HepG2 (cell line): ENCODE measurements at regions not wholly inside any gene's neighbourhood (a gene's known extent, or its start where the extent isn't known, plus 50 kb on each side); places are given as distances from the start of the nearest gene placed in this dataset.

ENCODE experiments used
- ATAC-seq: fragments of 200-7000 bp; cut with Tn5 transposase; 3 replicates; pipeline ENCODE4 v1.9.1; 2020; ENCODE audit warnings: mild to moderate bottlenecking, moderate library complexity
- BruUV-seq: library from RNA; stranded (reverse); fragments of 400-500 nt; replicated peaks from 2 replicates; lab custom pipeline; 2021; lab: Mats Ljungman, UMichigan
- CTCF ChIA-PET: fragments of 300-600 bp; formaldehyde crosslinking; extraction: SDS; loops from one replicate; lab custom pipeline; 2021; ENCODE audit warnings: low total read pairs, inconsistent platforms, low intra/inter-chr PET ratio; lab: Yijun Ruan, JAX
- POLR2A ChIA-PET: fragments of 350-600 bp; sonication (Branson Sonifier 250); formaldehyde crosslinking; loops from one replicate; lab custom pipeline; 2020; ENCODE audit warnings: antibody characterized with exemption, inconsistent platforms; lab: Yijun Ruan, JAX
- DNase-seq: peaks from one replicate; pipeline ENCODE4 v3.0.0-alpha.2; 2015; ENCODE audit warnings: low spot score
- FAIRE-seq: peaks from 3 replicates; lab custom pipeline; 2011; peaks lifted over from hg19 to GRCh38; lab: Jason Lieb, UNC
- H2AFZ ChIP-seq: one replicate; pipeline ENCODE4 v1.6.1; 2011; ENCODE audit warnings: low read length, inconsistent platforms
- H3K27ac ChIP-seq: fragments of 300-600 bp; 3 replicates; pipeline ENCODE4 v1.8.0; 2011; ENCODE audit warnings: mixed run types, mild to moderate bottlenecking, mixed read lengths, low read length, inconsistent platforms; ENCODE audit not compliant: insufficient read depth; ENCODE audit errors: extremely low read length
- H3K27me3 ChIP-seq, 2 experiments: fragments of 200-600 bp in 1 of 2; 2 replicates in 1 of 2; 3 replicates in 1 of 2; pipeline versions ENCODE4 v1.6.0 to v1.8.0; 2011; ENCODE audit warnings: low read length in 2 of 2, mild to moderate bottlenecking in 2 of 2, moderate library complexity in 2 of 2, inconsistent platforms in 1 of 2; ENCODE audit not compliant: insufficient read depth in 2 of 2, control insufficient read depth in 1 of 2
- H3K36me3 ChIP-seq, 2 experiments: fragments of 200-600 bp in 1 of 2; replicated peaks in 1 of 2; 2 replicates in 1 of 2; 3 replicates in 1 of 2; pipeline versions ENCODE4 v1.5.1 to v1.8.0; 2011; ENCODE audit warnings: low read length in 2 of 2, inconsistent platforms in 1 of 2; ENCODE audit not compliant: insufficient read depth in 2 of 2, control insufficient read depth in 1 of 2
- H3K4me1 ChIP-seq: 2 replicates; pipeline ENCODE4 v1.5.1; 2012; ENCODE audit warnings: low read length, inconsistent platforms; ENCODE audit not compliant: insufficient read depth
- H3K4me2 ChIP-seq: 2 replicates; pipeline ENCODE4 v1.6.0; 2011; ENCODE audit warnings: low read depth, low read length, inconsistent platforms
- H3K4me3 ChIP-seq, 3 experiments: fragments of 200-600 bp in 1 of 3; sonication (generic), shearing (Covaris generic) in 1 of 3; replicated peaks in 1 of 3; 2 replicates each; pipeline ENCODE4 v1.5.1; 2011 to 2016; ENCODE audit warnings: low read length in 3 of 3, inconsistent platforms in 2 of 3, low read depth in 2 of 3, mild to moderate bottlenecking in 2 of 3, control low read depth in 1 of 3, mixed read lengths in 1 of 3; ENCODE audit not compliant: insufficient read depth in 1 of 3
- H3K79me2 ChIP-seq: one replicate; pipeline ENCODE4 v1.6.1; 2011; ENCODE audit warnings: low read length, inconsistent platforms; ENCODE audit not compliant: insufficient read depth
- H3K9ac ChIP-seq: 2 replicates; pipeline ENCODE4 v1.6.0; 2011; ENCODE audit warnings: mild to moderate bottlenecking, low read depth, low read length, inconsistent platforms; ENCODE audit not compliant: insufficient read depth
- H3K9me3 ChIP-seq: 2 replicates; pipeline ENCODE4 v1.5.1; 2012; ENCODE audit warnings: mild to moderate bottlenecking, low read length
- H4K20me1 ChIP-seq: 2 replicates; pipeline ENCODE4 v1.6.0; 2011; ENCODE audit warnings: inconsistent platforms, mild to moderate bottlenecking, low read length, moderate library complexity; ENCODE audit not compliant: insufficient read depth
- ESRRA ChIP-seq: sonication (generic); formaldehyde crosslinking; IDR thresholded peaks from 2 replicates; pipeline ENCODE4 v1.5.1; 2020; ENCODE audit warnings: mild to moderate bottlenecking, low read depth, missing genetic modification reagents
- GABPB1 ChIP-seq: IDR thresholded peaks from 2 replicates; pipeline ENCODE4 v1.6.1; 2016; ENCODE audit warnings: mild to moderate bottlenecking, missing genetic modification reagents, moderate library complexity, missing compliant biosample characterization
- IKZF4 ChIP-seq: sonication (generic); formaldehyde crosslinking; IDR thresholded peaks from 2 replicates; pipeline ENCODE4 v1.5.1; 2020; ENCODE audit warnings: borderline replicate concordance, mild to moderate bottlenecking, low read depth, missing genetic modification reagents; ENCODE audit errors: not compliant biosample characterization
- ISX ChIP-seq: sonication (generic); formaldehyde crosslinking; conservative IDR thresholded peaks from 2 replicates; pipeline ENCODE4 v1.5.0; 2020; ENCODE audit warnings: missing genetic modification reagents
- JUND ChIP-seq: sonication (generic); formaldehyde crosslinking; IDR thresholded peaks from 2 replicates; pipeline ENCODE4 v1.8.0; 2022; ENCODE audit warnings: mild to moderate bottlenecking, missing genetic modification reagents
- MAF1 ChIP-seq: sonication (generic); formaldehyde crosslinking; IDR thresholded peaks from 2 replicates; pipeline ENCODE4 v1.5.0; 2020; ENCODE audit warnings: missing genetic modification reagents, borderline replicate concordance
- MAFG ChIP-seq: sonication (generic); formaldehyde crosslinking; IDR thresholded peaks from 2 replicates; pipeline ENCODE4 v1.5.1; 2020; ENCODE audit warnings: mild to moderate bottlenecking, missing genetic modification reagents
- MTF2 ChIP-seq: sonication (generic); formaldehyde crosslinking; IDR thresholded peaks from 2 replicates; pipeline ENCODE4 v1.5.0; 2020; ENCODE audit warnings: missing genetic modification reagents, borderline replicate concordance
- NBN ChIP-seq: fragments of 450-650 bp; conservative IDR thresholded peaks from 2 replicates; pipeline ENCODE4 v1.6.1; 2017
- NFIC ChIP-seq: IDR thresholded peaks from 2 replicates; pipeline ENCODE4 v1.6.1; 2012; ENCODE audit warnings: mild to moderate bottlenecking, low read length, inconsistent platforms
- SNAPC2 ChIP-seq: sonication (generic); formaldehyde crosslinking; IDR thresholded peaks from 2 replicates; pipeline ENCODE4 v1.8.1; 2022; ENCODE audit warnings: mild to moderate bottlenecking, missing genetic modification reagents
- SNAPC4 ChIP-seq: sonication (generic); formaldehyde crosslinking; IDR thresholded peaks from 2 replicates; pipeline ENCODE4 v1.4.0; 2020; ENCODE audit warnings: mild to moderate bottlenecking, missing genetic modification reagents
- TOPORS ChIP-seq: sonication (generic); formaldehyde crosslinking; IDR thresholded peaks from 2 replicates; pipeline ENCODE4 v1.8.0; 2023; ENCODE audit warnings: mild to moderate bottlenecking, missing genetic modification reagents
- ZNF180 ChIP-seq: sonication (generic); formaldehyde crosslinking; IDR thresholded peaks from 2 replicates; pipeline ENCODE4 v1.4.0; 2020; ENCODE audit warnings: low read depth, missing genetic modification reagents, borderline replicate concordance
- ZNF225 ChIP-seq: sonication (generic); formaldehyde crosslinking; IDR thresholded peaks from 2 replicates; pipeline ENCODE4 v1.4.0; 2020; ENCODE audit warnings: mild to moderate bottlenecking, missing genetic modification reagents
- ZNF639 ChIP-seq: conservative IDR thresholded peaks from 2 replicates; pipeline ENCODE4 v1.6.1; 2018; ENCODE audit warnings: missing genetic modification reagents
- WGBS: methylation state at CpG from one replicate; pipeline ENCODE4 v1.1.6; 2017; ENCODE audit warnings: low lambda C conversion rate; 5-methylcytosine and 5-hydroxymethylcytosine counted together
- in situ Hi-C: cut with HindIII; loops from 2 replicates; pipeline ENCODE4 v1.10.0; 2017; ENCODE audit warnings: low pct_unique_long_range_greater_than_20kb; ENCODE audit not compliant: extremely low pct_ligation_motif_present
- intact Hi-C: fragments of 100-400 bp; cut with micrococcal nuclease; formaldehyde crosslinking; loops from one replicate; pipeline ENCODE4 v1.10.0; 2022; ENCODE audit not compliant: unreplicated experiment

- H3K9me3 ChIP-seq: peaks cover 2% of the 10 kb centered on the region; the same call in 1 of the 2 replicates
- H3K4me1 ChIP-seq: no peaks in the 10 kb centered on the region
- no peak overlapping the region for H3K27ac ChIP-seq
- no peak overlapping the region for H3K4me2 ChIP-seq
- H3K27me3 ChIP-seq: peaks cover 9 to 71% of the 10 kb centered on the region in 2 experiments
- no peak for ATAC-seq
- no peaks in the 10 kb centered on the region for H3K79me2 ChIP-seq
- no peaks in the 10 kb centered on the region for H4K20me1 ChIP-seq
- no peaks in the 10 kb centered on the region for H3K36me3 ChIP-seq
- in situ Hi-C loops (no loop called here), intact Hi-C loops (no loop called here)
- no peak overlapping the region for H3K4me3 ChIP-seq
- TF ChIP-seq ZNF225: no peak
- no peak for TF ChIP-seq NFIC
- TF ChIP-seq MAF1 (CRISPR knock-in tag): no peak
- TF ChIP-seq ESRRA: no peak
- no peak for TF ChIP-seq MTF2 (CRISPR knock-in tag)
- TF ChIP-seq GABPB1: no peak
- no peak for TF ChIP-seq SNAPC4 (CRISPR knock-in tag)
- no peak for TF ChIP-seq IKZF4 (CRISPR knock-in tag)
- no peak for TF ChIP-seq JUND (CRISPR knock-in tag)
- TF ChIP-seq TOPORS (CRISPR knock-in tag): no peak
- TF ChIP-seq ZNF180 (CRISPR knock-in tag): no peak
- no peak for TF ChIP-seq NBN
- TF ChIP-seq ISX (CRISPR knock-in tag): no peak
- no peak for TF ChIP-seq SNAPC2 (CRISPR knock-in tag)
- TF ChIP-seq MAFG: no peak
- no peak for TF ChIP-seq ZNF639 (CRISPR knock-in tag)
- ChIA-PET CTCF (no interaction called here), POLR2A (no interaction called here)
- 46% methylated on average over 24 of the region's 24 CpGs for WGBS
- no TSS peak for BruUV-seq
- no peak for DNase-seq
- no peak overlapping the region for H3K9ac ChIP-seq
- FAIRE-seq: no peak
- no peak overlapping the region for H2AFZ ChIP-seq
Observed at GRCh38 chr6:169906004-169906687, 154.7 kb downstream of the ERMARD start.
